WERI-Rb-1 (cell line): ENCODE measurements at regions not wholly inside any gene's neighbourhood (a gene's known extent, or its start where the extent isn't known, plus 50 kb on each side); places are given as distances from the start of the nearest gene placed in this dataset.
A peak's percentile ranks its signal among the peaks of the same experiment; 100 is the strongest.

Source experiments
- DNase-seq: peaks from one replicate; pipeline ENCODE4 v3.0.0-alpha.2; 2020
- H3K27ac ChIP-seq: fragments of 250-450 bp; sonication (Bioruptor Pico); 2 replicates; pipeline ENCODE4 v1.5.1; 2020; ENCODE audit warnings: mild to moderate bottlenecking, moderate library complexity
- H3K27me3 ChIP-seq: fragments of 250-450 bp; sonication (Bioruptor Pico); 2 replicates; pipeline ENCODE4 v1.5.1; 2021; ENCODE audit warnings: mild to moderate bottlenecking, low read depth, moderate library complexity; ENCODE audit not compliant: insufficient read depth, severe bottlenecking
- H3K36me3 ChIP-seq: fragments of 250-450 bp; sonication (Bioruptor Pico); 2 replicates; pipeline ENCODE4 v1.5.1; 2020; ENCODE audit warnings: mild to moderate bottlenecking, moderate library complexity
- H3K4me3 ChIP-seq: 2 replicates; pipeline ENCODE4 v1.5.1; 2011; ENCODE audit warnings: low read depth, mild to moderate bottlenecking, control low read depth, low read length
- H3K9me3 ChIP-seq: fragments of 250-450 bp; sonication (Bioruptor Pico); 2 replicates; pipeline ENCODE4 v1.5.1; 2021; ENCODE audit warnings: mild to moderate bottlenecking, moderate library complexity; ENCODE audit not compliant: severe bottlenecking
- CTCF ChIP-seq: IDR thresholded peaks from 2 replicates; pipeline ENCODE4 v1.5.1; 2011; ENCODE audit warnings: low read depth, mild to moderate bottlenecking, control low read depth, inconsistent platforms, low read length

GRCh38 chr9:16030528-16031185 lies 477.8 kb downstream of the CCDC171 start:
- Histone ChIP-seq H3K27ac (no peak overlapping the region), H3K27me3 (no peaks in the 10 kb centered on the region), H3K9me3 (no peaks in the 10 kb centered on the region), H3K4me3 (no peak overlapping the region), H3K36me3 (no peaks in the 10 kb centered on the region)
- no peak for TF ChIP-seq CTCF
- no peak for DNase-seq

GRCh38 chr9:16031486-16031885 lies 478.6 kb downstream of the CCDC171 start:
- Histone ChIP-seq H3K36me3 (no peaks in the 10 kb centered on the region), H3K9me3 (no peaks in the 10 kb centered on the region), H3K4me3 (no peak overlapping the region), H3K27ac (no peak overlapping the region), H3K27me3 (no peaks in the 10 kb centered on the region)
- no peak for DNase-seq
- TF ChIP-seq CTCF: no peak

- no peaks in the 10 kb centered on the region for H3K27me3 ChIP-seq
- no peak overlapping the region for H3K27ac ChIP-seq
- DNase-seq: no peak
- H3K9me3 ChIP-seq: no peaks in the 10 kb centered on the region
- TF ChIP-seq CTCF: no peak
- H3K36me3 ChIP-seq: no peaks in the 10 kb centered on the region
- H3K4me3 ChIP-seq: no peak overlapping the region
Measured at GRCh38 chr9:16031971-16032370, 479.1 kb downstream of the CCDC171 start.

GRCh38 chr9:16032799-16033198 lies 480.0 kb downstream of the CCDC171 start:
- Histone ChIP-seq H3K27ac (no peak overlapping the region), H3K4me3 (no peak overlapping the region), H3K9me3 (no peaks in the 10 kb centered on the region), H3K27me3 (no peaks in the 10 kb centered on the region), H3K36me3 (no peaks in the 10 kb centered on the region)
- peak; percentile 40; the same call in 1 of the 2 replicates for TF ChIP-seq CTCF
- DNase-seq: peak; percentile 33

GRCh38 chr9:16033253-16033652 lies 480.4 kb downstream of the CCDC171 start:
- no peak for TF ChIP-seq CTCF
- no peaks in the 10 kb centered on the region for H3K9me3 ChIP-seq
- no peaks in the 10 kb centered on the region for H3K36me3 ChIP-seq
- H3K27me3 ChIP-seq: no peaks in the 10 kb centered on the region
- no peak for DNase-seq
- H3K27ac ChIP-seq: no peak overlapping the region
- H3K4me3 ChIP-seq: no peak overlapping the region
